ENCODE measurements at regions not wholly inside any gene's neighbourhood (a gene's known extent, or its start where the extent isn't known, plus 50 kb on each side); places are given as distances from the start of the nearest gene placed in this dataset.

GRCh38 chr2:195473862-195474261 lies 183.2 kb upstream of the SLC39A10 start:
- TF ChIP-seq, protein P1, sequence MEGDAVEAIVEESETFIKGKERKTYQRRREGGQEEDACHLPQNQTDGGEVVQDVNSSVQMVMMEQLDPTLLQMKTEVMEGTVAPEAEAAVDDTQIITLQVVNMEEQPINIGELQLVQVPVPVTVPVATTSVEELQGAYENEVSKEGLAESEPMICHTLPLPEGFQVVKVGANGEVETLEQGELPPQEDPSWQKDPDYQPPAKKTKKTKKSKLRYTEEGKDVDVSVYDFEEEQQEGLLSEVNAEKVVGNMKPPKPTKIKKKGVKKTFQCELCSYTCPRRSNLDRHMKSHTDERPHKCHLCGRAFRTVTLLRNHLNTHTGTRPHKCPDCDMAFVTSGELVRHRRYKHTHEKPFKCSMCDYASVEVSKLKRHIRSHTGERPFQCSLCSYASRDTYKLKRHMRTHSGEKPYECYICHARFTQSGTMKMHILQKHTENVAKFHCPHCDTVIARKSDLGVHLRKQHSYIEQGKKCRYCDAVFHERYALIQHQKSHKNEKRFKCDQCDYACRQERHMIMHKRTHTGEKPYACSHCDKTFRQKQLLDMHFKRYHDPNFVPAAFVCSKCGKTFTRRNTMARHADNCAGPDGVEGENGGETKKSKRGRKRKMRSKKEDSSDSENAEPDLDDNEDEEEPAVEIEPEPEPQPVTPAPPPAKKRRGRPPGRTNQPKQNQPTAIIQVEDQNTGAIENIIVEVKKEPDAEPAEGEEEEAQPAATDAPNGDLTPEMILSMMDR (conservative IDR thresholded peaks at IDR 0.05): no peak
- TF ChIP-seq EZH2 (IDR thresholded peaks at IDR 0.05; ENCODE audit: low read depth): no peak

Measured in PC-9 (cell line).